ENCODE measurements at regions not wholly inside any gene's neighbourhood (a gene's known extent, or its start where the extent isn't known, plus 50 kb on each side); places are given as distances from the start of the nearest gene placed in this dataset.
"Not testable (repeated sequence)": the region's sequence is repeated elsewhere in the genome, so short reads cannot be mapped to it uniquely, and the experiment has no call there.

DNA sequence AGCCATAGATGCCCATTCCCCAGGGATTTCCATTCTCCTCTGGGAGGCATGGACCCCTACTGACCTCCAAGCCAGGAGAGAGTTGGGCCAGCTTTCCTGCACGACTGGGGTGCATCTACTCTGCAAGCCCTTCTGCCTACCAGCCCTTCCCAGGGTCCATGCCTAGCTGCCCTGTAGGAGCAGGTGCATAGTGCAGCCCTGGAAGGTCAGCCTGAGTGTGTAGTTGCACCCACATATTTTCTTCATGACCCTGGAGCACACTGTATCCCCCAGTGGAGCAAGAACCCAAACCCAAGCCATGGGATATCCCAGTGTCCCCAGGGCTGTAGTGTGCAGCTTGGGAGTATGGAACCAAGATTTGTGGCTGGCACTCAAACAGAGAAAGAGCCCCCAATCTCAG is 155.6 kb upstream of the GOLGA6L22 start:
- TF ChIP-seq, protein P1, sequence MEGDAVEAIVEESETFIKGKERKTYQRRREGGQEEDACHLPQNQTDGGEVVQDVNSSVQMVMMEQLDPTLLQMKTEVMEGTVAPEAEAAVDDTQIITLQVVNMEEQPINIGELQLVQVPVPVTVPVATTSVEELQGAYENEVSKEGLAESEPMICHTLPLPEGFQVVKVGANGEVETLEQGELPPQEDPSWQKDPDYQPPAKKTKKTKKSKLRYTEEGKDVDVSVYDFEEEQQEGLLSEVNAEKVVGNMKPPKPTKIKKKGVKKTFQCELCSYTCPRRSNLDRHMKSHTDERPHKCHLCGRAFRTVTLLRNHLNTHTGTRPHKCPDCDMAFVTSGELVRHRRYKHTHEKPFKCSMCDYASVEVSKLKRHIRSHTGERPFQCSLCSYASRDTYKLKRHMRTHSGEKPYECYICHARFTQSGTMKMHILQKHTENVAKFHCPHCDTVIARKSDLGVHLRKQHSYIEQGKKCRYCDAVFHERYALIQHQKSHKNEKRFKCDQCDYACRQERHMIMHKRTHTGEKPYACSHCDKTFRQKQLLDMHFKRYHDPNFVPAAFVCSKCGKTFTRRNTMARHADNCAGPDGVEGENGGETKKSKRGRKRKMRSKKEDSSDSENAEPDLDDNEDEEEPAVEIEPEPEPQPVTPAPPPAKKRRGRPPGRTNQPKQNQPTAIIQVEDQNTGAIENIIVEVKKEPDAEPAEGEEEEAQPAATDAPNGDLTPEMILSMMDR (tag by site-specific recombination; IDR thresholded peaks at IDR 0.05), result not testable (repeated sequence)
- TF ChIP-seq, protein P2, sequence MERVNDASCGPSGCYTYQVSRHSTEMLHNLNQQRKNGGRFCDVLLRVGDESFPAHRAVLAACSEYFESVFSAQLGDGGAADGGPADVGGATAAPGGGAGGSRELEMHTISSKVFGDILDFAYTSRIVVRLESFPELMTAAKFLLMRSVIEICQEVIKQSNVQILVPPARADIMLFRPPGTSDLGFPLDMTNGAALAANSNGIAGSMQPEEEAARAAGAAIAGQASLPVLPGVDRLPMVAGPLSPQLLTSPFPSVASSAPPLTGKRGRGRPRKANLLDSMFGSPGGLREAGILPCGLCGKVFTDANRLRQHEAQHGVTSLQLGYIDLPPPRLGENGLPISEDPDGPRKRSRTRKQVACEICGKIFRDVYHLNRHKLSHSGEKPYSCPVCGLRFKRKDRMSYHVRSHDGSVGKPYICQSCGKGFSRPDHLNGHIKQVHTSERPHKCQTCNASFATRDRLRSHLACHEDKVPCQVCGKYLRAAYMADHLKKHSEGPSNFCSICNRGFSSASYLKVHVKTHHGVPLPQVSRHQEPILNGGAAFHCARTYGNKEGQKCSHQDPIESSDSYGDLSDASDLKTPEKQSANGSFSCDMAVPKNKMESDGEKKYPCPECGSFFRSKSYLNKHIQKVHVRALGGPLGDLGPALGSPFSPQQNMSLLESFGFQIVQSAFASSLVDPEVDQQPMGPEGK (tag by site-specific recombination; IDR thresholded peaks at IDR 0.05), result not testable (repeated sequence)
- TF ChIP-seq, protein P3, sequence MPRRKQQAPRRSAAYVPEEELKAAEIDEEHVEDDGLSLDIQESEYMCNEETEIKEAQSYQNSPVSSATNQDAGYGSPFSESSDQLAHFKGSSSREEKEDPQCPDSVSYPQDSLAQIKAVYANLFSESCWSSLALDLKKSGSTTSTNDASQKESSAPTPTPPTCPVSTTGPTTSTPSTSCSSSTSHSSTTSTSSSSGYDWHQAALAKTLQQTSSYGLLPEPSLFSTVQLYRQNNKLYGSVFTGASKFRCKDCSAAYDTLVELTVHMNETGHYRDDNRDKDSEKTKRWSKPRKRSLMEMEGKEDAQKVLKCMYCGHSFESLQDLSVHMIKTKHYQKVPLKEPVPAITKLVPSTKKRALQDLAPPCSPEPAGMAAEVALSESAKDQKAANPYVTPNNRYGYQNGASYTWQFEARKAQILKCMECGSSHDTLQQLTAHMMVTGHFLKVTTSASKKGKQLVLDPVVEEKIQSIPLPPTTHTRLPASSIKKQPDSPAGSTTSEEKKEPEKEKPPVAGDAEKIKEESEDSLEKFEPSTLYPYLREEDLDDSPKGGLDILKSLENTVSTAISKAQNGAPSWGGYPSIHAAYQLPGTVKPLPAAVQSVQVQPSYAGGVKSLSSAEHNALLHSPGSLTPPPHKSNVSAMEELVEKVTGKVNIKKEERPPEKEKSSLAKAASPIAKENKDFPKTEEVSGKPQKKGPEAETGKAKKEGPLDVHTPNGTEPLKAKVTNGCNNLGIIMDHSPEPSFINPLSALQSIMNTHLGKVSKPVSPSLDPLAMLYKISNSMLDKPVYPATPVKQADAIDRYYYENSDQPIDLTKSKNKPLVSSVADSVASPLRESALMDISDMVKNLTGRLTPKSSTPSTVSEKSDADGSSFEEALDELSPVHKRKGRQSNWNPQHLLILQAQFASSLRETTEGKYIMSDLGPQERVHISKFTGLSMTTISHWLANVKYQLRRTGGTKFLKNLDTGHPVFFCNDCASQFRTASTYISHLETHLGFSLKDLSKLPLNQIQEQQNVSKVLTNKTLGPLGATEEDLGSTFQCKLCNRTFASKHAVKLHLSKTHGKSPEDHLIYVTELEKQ (tag by site-specific recombination; IDR thresholded peaks at IDR 0.05; ENCODE audit: borderline replicate concordance), result not testable (repeated sequence)
